K562 (cell line): ENCODE measurements at regions not wholly inside any gene's neighbourhood (a gene's known extent, or its start where the extent isn't known, plus 50 kb on each side); places are given as distances from the start of the nearest gene placed in this dataset.

ENCODE experiments used
- ATAC-seq: fragments of 200-7000 bp; cut with Tn5 transposase; 3 replicates; pipeline ENCODE4 v1.9.1; 2020; ENCODE audit warnings: moderate library complexity
- BruUV-seq: library from RNA; stranded (reverse); fragments of 400-500 nt; replicated peaks from 2 replicates; lab custom pipeline; 2021; lab: Mats Ljungman, UMichigan
- CTCF ChIA-PET: fragments of 300-600 bp; formaldehyde crosslinking; extraction: SDS; loops from one replicate; lab custom pipeline; 2021; ENCODE audit warnings: low intra/inter-chr PET ratio; lab: Yijun Ruan, JAX
- POLR2A ChIA-PET: fragments of 300-600, 350-650 bp; sonication (Branson Sonifier 250); formaldehyde crosslinking; extraction: SDS; loops from one replicate; lab custom pipeline; 2021; ENCODE audit warnings: antibody characterized with exemption, inconsistent platforms; lab: Yijun Ruan, JAX
- DNase-seq, 4 experiments: peaks; one replicate each; pipeline versions ENCODE4 v3.0.0 to v3.0.0-alpha.2; 2011 to 2018; ENCODE audit warnings: low spot score in 3 of 4, mixed read lengths in 3 of 4; ENCODE audit errors: extremely low read depth in 1 of 4
- FAIRE-seq: peaks from 2 replicates; lab custom pipeline; 2011; peaks lifted over from hg19 to GRCh38; lab: Jason Lieb, UNC
- H2AFZ ChIP-seq: 2 replicates; pipeline ENCODE4 v1.6.0; 2011; ENCODE audit warnings: low read depth, low read length, control low read depth, inconsistent platforms
- H3K27ac ChIP-seq: fragments of 200-600 bp; 3 replicates; pipeline ENCODE4 v1.8.0; 2011; ENCODE audit warnings: low read depth, mild to moderate bottlenecking, control low read depth, inconsistent platforms, low read length, moderate library complexity, mixed read lengths; ENCODE audit errors: extremely low read depth
- H3K27me3 ChIP-seq, 2 experiments: fragments of 300-600 bp in 1 of 2; 2 replicates in 1 of 2; 3 replicates in 1 of 2; pipeline versions ENCODE4 v1.6.0 to v1.8.0; 2011; ENCODE audit warnings: inconsistent platforms in 2 of 2, low read length in 2 of 2, mild to moderate bottlenecking in 1 of 2, mixed read lengths in 1 of 2, moderate library complexity in 1 of 2; ENCODE audit not compliant: control insufficient read depth in 2 of 2, insufficient read depth in 2 of 2
- H3K36me3 ChIP-seq: fragments of 300-600 bp; 3 replicates; pipeline ENCODE4 v1.8.0; 2011; ENCODE audit warnings: mild to moderate bottlenecking, low read length, inconsistent platforms; ENCODE audit not compliant: control insufficient read depth, insufficient read depth
- H3K4me1 ChIP-seq, 2 experiments: fragments of 200-600 bp in 1 of 2; replicated peaks in 1 of 2; 2 replicates in 1 of 2; 3 replicates in 1 of 2; pipeline versions ENCODE4 v1.5.1 to v1.8.0; 2011; ENCODE audit warnings: inconsistent platforms in 2 of 2, low read length in 2 of 2, mild to moderate bottlenecking in 1 of 2, mixed read lengths in 1 of 2, moderate library complexity in 1 of 2; ENCODE audit not compliant: control insufficient read depth in 2 of 2, insufficient read depth in 2 of 2
- H3K4me2 ChIP-seq: 2 replicates; pipeline ENCODE4 v1.6.1; 2011; ENCODE audit warnings: low read length, control low read depth, inconsistent platforms, mixed read lengths; ENCODE audit not compliant: insufficient read depth
- H3K4me3 ChIP-seq: fragments of 200-600 bp; sonication (generic), shearing (Covaris generic); 2 replicates; pipeline ENCODE4 v1.5.1; 2016; ENCODE audit warnings: control low read depth, inconsistent platforms
- H3K79me2 ChIP-seq: fragments of 200-600 bp; 3 replicates; pipeline ENCODE4 v1.8.0; 2011; ENCODE audit warnings: low read length, inconsistent platforms; ENCODE audit not compliant: control insufficient read depth, insufficient read depth
- H3K9ac ChIP-seq, 2 experiments: 2 replicates each; pipeline versions ENCODE4 v1.6.0 to v1.6.1; 2011; ENCODE audit warnings: low read depth in 2 of 2, low read length in 2 of 2, control low read depth in 1 of 2, inconsistent platforms in 1 of 2, mild to moderate bottlenecking in 1 of 2, mixed read lengths in 1 of 2; ENCODE audit not compliant: insufficient read depth in 1 of 2
- H3K9me1 ChIP-seq: one replicate; pipeline ENCODE4 v1.6.0; 2011; ENCODE audit warnings: inconsistent platforms, mild to moderate bottlenecking, low read length, moderate library complexity; ENCODE audit not compliant: control insufficient read depth, insufficient read depth
- H3K9me3 ChIP-seq: replicated peaks from 2 replicates; pipeline ENCODE4 v1.5.1; 2011; ENCODE audit warnings: low read depth, low read length, inconsistent platforms; ENCODE audit not compliant: control insufficient read depth, insufficient read depth
- H4K20me1 ChIP-seq: replicated peaks from 2 replicates; pipeline ENCODE4 v1.6.1; 2011; ENCODE audit warnings: low read length, inconsistent platforms, mixed read lengths; ENCODE audit not compliant: control insufficient read depth, insufficient read depth
- BHLHE40 ChIP-seq: IDR thresholded peaks from 2 replicates; pipeline ENCODE4 v1.6.1; 2011; ENCODE audit warnings: low read length, improper control_type of control experiment
- ERF ChIP-seq: fragments of 450-650 bp; formaldehyde crosslinking; IDR thresholded peaks from 2 replicates; pipeline ENCODE4 v1.4.0; 2020; ENCODE audit warnings: mild to moderate bottlenecking, mixed read lengths
- POLR2AphosphoS2 ChIP-seq: IDR thresholded peaks from 2 replicates; pipeline ENCODE4 v1.6.1; 2012; ENCODE audit warnings: low read length, improper control_type of control experiment
- ZBTB40 ChIP-seq, 2 experiments: fragments of 450-650 bp in 1 of 2; sonication (generic) in 1 of 2; formaldehyde crosslinking in 1 of 2; IDR thresholded peaks; 2 replicates each; pipeline versions ENCODE4 v1.7.1 to v1.9.0; 2016 to 2022; ENCODE audit warnings: inconsistent platforms in 1 of 2, mild to moderate bottlenecking in 1 of 2, missing genetic modification reagents in 1 of 2
- WGBS: fragments of 100-300 bp; shearing (Covaris generic); methylation state at CpG from one replicate; pipeline ENCODE4 v1.1.6; 2016; ENCODE audit warnings: low coverage, mixed read lengths; ENCODE audit not compliant: insufficient coverage; ENCODE audit errors: missing lambda C conversion rate; 5-methylcytosine and 5-hydroxymethylcytosine counted together
- in situ Hi-C: fragments of 300-500 bp; cut with MboI; formaldehyde crosslinking; loops from 4 replicates; pipeline ENCODE4 v1.15.0; 2018; ENCODE audit warnings: inconsistent platforms, mixed read lengths
- intact Hi-C: fragments of 100-400 bp; cut with micrococcal nuclease; formaldehyde crosslinking; loops from 2 replicates; pipeline ENCODE4 v1.14.2; 2022

GRCh38 chr22:49411236-49411635 is 416.4 kb downstream of the BRD1 start:
- TF ChIP-seq POLR2AphosphoS2: no peak
- no peak for TF ChIP-seq BHLHE40
- no peak for TF ChIP-seq ZBTB40 (IDR thresholded peaks at IDR 0.05)
- TF ChIP-seq ZBTB40 (CRISPR knock-in tag; IDR thresholded peaks at IDR 0.05): no peak
- TF ChIP-seq ERF: no peak
- TF ChIP-seq, all 486 proteins: peak for 0
- Histone ChIP-seq H3K4me1 (no peaks in the 10 kb centered on the region), H4K20me1 (no peaks in the 10 kb centered on the region), H2AFZ (no peak overlapping the region), H3K9me3 (no peaks in the 10 kb centered on the region), H3K27ac (no peak overlapping the region), H3K27me3 (peaks cover 2 to 7% of the 10 kb centered on the region in 2 experiments; a peak in 3 of 5 replicates), H3K4me3 (no peak overlapping the region), H3K36me3 (no peaks in the 10 kb centered on the region), H3K9ac (no peak overlapping the region), H3K4me2 (no peak overlapping the region), H3K9me1 (no peaks in the 10 kb centered on the region), H3K79me2 (no peaks in the 10 kb centered on the region)
- WGBS: 29% methylated on average over 6 of the region's 6 CpGs
- in situ Hi-C loops: no loop called here
- DNase-seq (no peak), FAIRE-seq (no peak), ATAC-seq (no peak)
- no TSS peak for BruUV-seq
- intact Hi-C loops: no loop called here
- ChIA-PET POLR2A (no interaction called here), CTCF (no interaction called here)
